ENCODE measurements at regions not wholly inside any gene's neighbourhood (a gene's known extent, or its start where the extent isn't known, plus 50 kb on each side); places are given as distances from the start of the nearest gene placed in this dataset.

DNA sequence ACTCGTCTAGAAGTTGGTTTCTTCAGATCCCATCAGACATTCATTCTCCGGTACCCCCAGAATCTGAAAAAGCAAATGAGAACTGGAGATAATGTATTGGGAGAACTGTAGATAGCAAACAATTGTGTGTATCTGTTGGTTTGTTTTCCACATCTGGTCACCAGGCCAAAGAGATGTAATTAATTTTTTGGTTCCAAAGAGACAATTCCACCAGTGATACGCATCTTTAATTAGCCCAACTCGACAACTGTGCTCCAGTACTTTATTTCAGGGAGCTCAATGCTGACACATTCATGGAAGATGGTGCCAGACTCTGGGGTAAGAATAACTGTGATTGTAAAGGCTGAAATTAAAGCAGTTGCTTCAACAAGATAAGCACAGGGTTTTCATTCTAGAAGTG is 74.5 kb downstream of the NPTX2 start:
- no peak overlapping the region for H3K27ac ChIP-seq
- TF ChIP-seq, protein P1, sequence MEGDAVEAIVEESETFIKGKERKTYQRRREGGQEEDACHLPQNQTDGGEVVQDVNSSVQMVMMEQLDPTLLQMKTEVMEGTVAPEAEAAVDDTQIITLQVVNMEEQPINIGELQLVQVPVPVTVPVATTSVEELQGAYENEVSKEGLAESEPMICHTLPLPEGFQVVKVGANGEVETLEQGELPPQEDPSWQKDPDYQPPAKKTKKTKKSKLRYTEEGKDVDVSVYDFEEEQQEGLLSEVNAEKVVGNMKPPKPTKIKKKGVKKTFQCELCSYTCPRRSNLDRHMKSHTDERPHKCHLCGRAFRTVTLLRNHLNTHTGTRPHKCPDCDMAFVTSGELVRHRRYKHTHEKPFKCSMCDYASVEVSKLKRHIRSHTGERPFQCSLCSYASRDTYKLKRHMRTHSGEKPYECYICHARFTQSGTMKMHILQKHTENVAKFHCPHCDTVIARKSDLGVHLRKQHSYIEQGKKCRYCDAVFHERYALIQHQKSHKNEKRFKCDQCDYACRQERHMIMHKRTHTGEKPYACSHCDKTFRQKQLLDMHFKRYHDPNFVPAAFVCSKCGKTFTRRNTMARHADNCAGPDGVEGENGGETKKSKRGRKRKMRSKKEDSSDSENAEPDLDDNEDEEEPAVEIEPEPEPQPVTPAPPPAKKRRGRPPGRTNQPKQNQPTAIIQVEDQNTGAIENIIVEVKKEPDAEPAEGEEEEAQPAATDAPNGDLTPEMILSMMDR (conservative IDR thresholded peaks at IDR 0.05): no peak

DNA sequence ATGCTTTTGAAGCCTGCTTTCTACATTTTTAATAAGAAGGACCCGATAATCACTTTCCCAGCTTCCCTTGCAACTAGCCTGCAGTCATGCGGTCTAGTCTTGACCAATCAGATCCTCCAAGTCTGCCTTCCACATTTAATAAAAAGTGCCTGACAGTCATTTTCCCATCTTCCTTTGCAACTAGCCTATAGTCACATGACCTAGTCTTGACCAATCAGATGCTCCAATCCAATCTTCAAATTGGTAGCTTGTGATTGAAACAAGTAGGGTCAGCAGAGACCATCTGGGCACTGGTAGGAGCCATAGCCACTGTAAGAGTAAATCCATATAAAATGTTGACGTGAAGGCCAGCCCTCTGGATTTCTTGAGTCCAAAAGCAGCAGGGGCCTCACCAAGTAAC is 80.0 kb downstream of the NPTX2 start:
- TF ChIP-seq, protein P1 (conservative IDR thresholded peaks at IDR 0.05): no peak

GRCh38 chr7:98697485-98698240 is 80.6 kb downstream of the NPTX2 start:
- H3K27ac ChIP-seq: no peak overlapping the region
- TF ChIP-seq, protein P1 (conservative IDR thresholded peaks at IDR 0.05): no peak

More for the DNA sequence above, 80.0 kb downstream of the NPTX2 start:
- H3K27ac ChIP-seq: no peak overlapping the region

- H3K27ac ChIP-seq: no peak overlapping the region
- TF ChIP-seq, protein P1 (conservative IDR thresholded peaks at IDR 0.05): no peak
Observed at GRCh38 chr7:98698976-98699375, 81.9 kb downstream of the NPTX2 start.

GRCh38 chr7:98700533-98700932 is 83.4 kb downstream of the NPTX2 start:
- TF ChIP-seq, protein P1 (conservative IDR thresholded peaks at IDR 0.05): no peak
- H3K27ac ChIP-seq: no peak overlapping the region

DNA sequence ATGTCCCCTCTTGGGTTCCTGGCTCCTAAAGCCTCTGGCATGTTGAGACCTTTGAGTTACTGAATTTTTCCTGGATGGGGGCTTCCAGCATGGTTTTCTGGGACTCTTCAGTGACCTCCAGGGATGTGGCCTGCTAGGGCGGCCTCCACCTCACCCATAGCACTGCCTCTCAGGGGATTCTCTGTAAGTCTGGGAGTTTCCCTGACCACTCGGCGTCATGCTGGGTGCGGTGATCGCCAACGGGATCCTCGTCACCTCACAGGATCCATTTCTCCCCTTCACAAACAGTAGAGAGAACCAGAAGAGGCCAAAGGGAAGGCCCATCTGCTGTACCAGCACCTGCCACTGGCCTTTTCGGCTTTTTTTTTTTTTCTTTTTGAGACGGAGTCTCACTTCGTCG is 84.3 kb downstream of the NPTX2 start:
- TF ChIP-seq, protein P1 (conservative IDR thresholded peaks at IDR 0.05): no peak
- H3K27ac ChIP-seq: no peak overlapping the region

GRCh38 chr7:98702021-98702420 is 84.9 kb downstream of the NPTX2 start:
- TF ChIP-seq, protein P1 (conservative IDR thresholded peaks at IDR 0.05): no peak
- H3K27ac ChIP-seq: no peak overlapping the region
